ENCODE measurements at regions not wholly inside any gene's neighbourhood (a gene's known extent, or its start where the extent isn't known, plus 50 kb on each side); places are given as distances from the start of the nearest gene placed in this dataset.

DNA sequence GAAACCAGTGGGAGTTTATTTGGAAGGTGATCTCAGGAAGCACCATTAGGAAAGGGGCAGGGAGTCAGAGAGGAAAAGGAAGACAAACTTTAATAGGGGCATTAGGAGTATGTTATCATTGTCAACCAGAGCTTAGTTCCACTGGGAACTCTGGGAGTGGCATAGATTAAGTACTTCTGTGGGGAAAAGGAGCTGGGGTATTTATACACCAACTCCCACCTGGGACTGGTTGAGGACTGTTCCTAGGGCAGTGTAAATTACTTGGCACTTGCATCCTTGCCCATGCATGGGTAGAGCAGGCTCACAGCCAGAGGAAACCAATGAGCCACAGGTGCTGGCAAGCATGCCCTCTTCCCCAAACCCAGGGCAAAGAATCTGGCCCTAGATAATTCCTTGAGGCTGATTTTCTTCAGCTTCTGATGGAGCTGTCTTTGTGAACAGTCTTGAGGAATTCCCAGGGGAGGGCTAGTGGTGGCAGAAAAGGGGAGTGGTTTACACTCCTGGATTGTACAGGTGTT is 541.2 kb downstream of the MIAT start:
- no peak for ATAC-seq
- TF ChIP-seq ARNTL (CRISPR knock-in tag; IDR thresholded peaks at IDR 0.05; ENCODE audit: borderline replicate concordance, low read depth): no peak
- no peak for TF ChIP-seq ZNF8 (CRISPR knock-in tag; IDR thresholded peaks at IDR 0.05)
- TF ChIP-seq ZNF70 (CRISPR knock-in tag; IDR thresholded peaks at IDR 0.05): no peak
- TF ChIP-seq, protein P1, sequence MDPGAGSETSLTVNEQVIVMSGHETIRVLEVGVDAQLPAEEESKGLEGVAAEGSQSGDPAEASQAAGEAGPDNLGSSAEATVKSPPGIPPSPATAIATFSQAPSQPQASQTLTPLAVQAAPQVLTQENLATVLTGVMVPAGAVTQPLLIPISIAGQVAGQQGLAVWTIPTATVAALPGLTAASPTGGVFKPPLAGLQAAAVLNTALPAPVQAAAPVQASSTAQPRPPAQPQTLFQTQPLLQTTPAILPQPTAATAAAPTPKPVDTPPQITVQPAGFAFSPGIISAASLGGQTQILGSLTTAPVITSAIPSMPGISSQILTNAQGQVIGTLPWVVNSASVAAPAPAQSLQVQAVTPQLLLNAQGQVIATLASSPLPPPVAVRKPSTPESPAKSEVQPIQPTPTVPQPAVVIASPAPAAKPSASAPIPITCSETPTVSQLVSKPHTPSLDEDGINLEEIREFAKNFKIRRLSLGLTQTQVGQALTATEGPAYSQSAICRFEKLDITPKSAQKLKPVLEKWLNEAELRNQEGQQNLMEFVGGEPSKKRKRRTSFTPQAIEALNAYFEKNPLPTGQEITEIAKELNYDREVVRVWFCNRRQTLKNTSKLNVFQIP (CRISPR knock-in tag; IDR thresholded peaks at IDR 0.05; ENCODE audit: borderline replicate concordance, low read depth): no peak

DNA sequence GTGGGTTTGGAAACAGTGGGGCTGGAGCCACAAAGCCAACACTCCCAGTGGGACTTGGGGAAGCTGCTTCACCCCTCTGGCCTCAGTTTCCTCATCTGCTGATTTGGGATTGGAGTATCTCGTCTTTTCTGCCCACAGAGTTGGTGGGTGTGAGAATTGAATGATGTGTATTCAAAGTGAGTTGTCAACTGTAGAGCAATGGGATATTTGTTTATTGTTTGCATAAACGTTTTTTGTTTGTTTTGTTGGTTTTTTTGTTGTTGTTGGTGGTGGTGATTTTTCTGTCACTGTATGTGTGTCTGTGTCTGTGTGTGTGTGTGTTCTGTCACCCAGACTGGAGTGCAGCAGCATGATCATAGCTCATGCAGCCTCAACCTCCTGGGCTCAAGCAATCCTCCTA is 542.0 kb downstream of the MIAT start:
- no peak for ATAC-seq
- TF ChIP-seq ZNF70 (CRISPR knock-in tag; IDR thresholded peaks at IDR 0.05) (no peak), ZC3H10 (CRISPR knock-in tag; IDR thresholded peaks at IDR 0.05) (no peak), ESRRG (CRISPR knock-in tag; IDR thresholded peaks at IDR 0.05) (no peak), ISL1 (CRISPR knock-in tag; IDR thresholded peaks at IDR 0.05) (no peak), BACH2 (CRISPR knock-in tag; IDR thresholded peaks at IDR 0.05; ENCODE audit: borderline replicate concordance) (no peak), PPARA (CRISPR knock-in tag; IDR thresholded peaks at IDR 0.05; ENCODE audit: borderline replicate concordance) (no peak), ZFP3 (CRISPR knock-in tag; IDR thresholded peaks at IDR 0.05) (no peak), SNAI2 (CRISPR knock-in tag; IDR thresholded peaks at IDR 0.05) (no peak), OSR1 (CRISPR knock-in tag; IDR thresholded peaks at IDR 0.05) (no peak), TCF4 (CRISPR knock-in tag; IDR thresholded peaks at IDR 0.05; ENCODE audit: borderline replicate concordance) (no peak)
- TF ChIP-seq, protein P2, sequence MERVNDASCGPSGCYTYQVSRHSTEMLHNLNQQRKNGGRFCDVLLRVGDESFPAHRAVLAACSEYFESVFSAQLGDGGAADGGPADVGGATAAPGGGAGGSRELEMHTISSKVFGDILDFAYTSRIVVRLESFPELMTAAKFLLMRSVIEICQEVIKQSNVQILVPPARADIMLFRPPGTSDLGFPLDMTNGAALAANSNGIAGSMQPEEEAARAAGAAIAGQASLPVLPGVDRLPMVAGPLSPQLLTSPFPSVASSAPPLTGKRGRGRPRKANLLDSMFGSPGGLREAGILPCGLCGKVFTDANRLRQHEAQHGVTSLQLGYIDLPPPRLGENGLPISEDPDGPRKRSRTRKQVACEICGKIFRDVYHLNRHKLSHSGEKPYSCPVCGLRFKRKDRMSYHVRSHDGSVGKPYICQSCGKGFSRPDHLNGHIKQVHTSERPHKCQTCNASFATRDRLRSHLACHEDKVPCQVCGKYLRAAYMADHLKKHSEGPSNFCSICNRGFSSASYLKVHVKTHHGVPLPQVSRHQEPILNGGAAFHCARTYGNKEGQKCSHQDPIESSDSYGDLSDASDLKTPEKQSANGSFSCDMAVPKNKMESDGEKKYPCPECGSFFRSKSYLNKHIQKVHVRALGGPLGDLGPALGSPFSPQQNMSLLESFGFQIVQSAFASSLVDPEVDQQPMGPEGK (CRISPR knock-in tag; IDR thresholded peaks at IDR 0.05; ENCODE audit: borderline replicate concordance): no peak
- TF ChIP-seq, protein P3, sequence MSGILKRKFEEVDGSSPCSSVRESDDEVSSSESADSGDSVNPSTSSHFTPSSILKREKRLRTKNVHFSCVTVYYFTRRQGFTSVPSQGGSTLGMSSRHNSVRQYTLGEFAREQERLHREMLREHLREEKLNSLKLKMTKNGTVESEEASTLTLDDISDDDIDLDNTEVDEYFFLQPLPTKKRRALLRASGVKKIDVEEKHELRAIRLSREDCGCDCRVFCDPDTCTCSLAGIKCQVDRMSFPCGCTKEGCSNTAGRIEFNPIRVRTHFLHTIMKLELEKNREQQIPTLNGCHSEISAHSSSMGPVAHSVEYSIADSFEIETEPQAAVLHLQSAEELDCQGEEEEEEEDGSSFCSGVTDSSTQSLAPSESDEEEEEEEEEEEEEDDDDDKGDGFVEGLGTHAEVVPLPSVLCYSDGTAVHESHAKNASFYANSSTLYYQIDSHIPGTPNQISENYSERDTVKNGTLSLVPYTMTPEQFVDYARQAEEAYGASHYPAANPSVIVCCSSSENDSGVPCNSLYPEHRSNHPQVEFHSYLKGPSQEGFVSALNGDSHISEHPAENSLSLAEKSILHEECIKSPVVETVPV (CRISPR knock-in tag; IDR thresholded peaks at IDR 0.05): no peak

DNA sequence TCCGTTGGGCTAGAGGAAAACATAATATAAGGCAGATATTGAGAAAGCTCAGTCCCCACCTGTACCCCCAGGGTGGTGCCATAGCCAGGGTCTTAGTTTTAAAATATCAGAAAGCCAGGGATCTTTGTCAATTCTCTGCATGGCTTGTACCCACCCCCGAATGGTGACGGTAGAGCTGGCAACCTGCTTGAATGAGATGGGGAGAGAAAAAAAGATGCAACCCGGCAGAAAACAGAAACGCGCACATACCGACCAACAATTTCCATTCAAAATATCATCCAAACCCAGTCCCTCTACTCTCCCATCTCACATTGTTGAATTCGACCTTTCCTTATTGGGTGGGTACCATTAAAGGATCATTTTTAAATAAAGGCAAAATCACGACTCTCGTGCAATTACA is 543.9 kb downstream of the MIAT start:
- no peak for TF ChIP-seq ZFP3 (CRISPR knock-in tag; IDR thresholded peaks at IDR 0.05)
- TF ChIP-seq, protein P1 (CRISPR knock-in tag; IDR thresholded peaks at IDR 0.05; ENCODE audit: borderline replicate concordance, low read depth): no peak
- no peak for TF ChIP-seq BACH2 (CRISPR knock-in tag; IDR thresholded peaks at IDR 0.05; ENCODE audit: borderline replicate concordance)
- no peak for TF ChIP-seq ZFP30 (CRISPR knock-in tag; IDR thresholded peaks at IDR 0.05)
- no peak for TF ChIP-seq ARNTL (CRISPR knock-in tag; IDR thresholded peaks at IDR 0.05; ENCODE audit: borderline replicate concordance, low read depth)
- no peak for TF ChIP-seq SNAI2 (CRISPR knock-in tag; IDR thresholded peaks at IDR 0.05)
- TF ChIP-seq, protein P4, sequence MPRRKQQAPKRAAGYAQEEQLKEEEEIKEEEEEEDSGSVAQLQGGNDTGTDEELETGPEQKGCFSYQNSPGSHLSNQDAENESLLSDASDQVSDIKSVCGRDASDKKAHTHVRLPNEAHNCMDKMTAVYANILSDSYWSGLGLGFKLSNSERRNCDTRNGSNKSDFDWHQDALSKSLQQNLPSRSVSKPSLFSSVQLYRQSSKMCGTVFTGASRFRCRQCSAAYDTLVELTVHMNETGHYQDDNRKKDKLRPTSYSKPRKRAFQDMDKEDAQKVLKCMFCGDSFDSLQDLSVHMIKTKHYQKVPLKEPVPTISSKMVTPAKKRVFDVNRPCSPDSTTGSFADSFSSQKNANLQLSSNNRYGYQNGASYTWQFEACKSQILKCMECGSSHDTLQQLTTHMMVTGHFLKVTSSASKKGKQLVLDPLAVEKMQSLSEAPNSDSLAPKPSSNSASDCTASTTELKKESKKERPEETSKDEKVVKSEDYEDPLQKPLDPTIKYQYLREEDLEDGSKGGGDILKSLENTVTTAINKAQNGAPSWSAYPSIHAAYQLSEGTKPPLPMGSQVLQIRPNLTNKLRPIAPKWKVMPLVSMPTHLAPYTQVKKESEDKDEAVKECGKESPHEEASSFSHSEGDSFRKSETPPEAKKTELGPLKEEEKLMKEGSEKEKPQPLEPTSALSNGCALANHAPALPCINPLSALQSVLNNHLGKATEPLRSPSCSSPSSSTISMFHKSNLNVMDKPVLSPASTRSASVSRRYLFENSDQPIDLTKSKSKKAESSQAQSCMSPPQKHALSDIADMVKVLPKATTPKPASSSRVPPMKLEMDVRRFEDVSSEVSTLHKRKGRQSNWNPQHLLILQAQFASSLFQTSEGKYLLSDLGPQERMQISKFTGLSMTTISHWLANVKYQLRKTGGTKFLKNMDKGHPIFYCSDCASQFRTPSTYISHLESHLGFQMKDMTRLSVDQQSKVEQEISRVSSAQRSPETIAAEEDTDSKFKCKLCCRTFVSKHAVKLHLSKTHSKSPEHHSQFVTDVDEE (CRISPR knock-in tag; IDR thresholded peaks at IDR 0.05): no peak
- TF ChIP-seq, protein P5, sequence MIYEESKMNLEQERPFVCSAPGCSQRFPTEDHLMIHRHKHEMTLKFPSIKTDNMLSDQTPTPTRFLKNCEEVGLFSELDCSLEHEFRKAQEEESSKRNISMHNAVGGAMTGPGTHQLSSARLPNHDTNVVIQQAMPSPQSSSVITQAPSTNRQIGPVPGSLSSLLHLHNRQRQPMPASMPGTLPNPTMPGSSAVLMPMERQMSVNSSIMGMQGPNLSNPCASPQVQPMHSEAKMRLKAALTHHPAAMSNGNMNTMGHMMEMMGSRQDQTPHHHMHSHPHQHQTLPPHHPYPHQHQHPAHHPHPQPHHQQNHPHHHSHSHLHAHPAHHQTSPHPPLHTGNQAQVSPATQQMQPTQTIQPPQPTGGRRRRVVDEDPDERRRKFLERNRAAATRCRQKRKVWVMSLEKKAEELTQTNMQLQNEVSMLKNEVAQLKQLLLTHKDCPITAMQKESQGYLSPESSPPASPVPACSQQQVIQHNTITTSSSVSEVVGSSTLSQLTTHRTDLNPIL (CRISPR knock-in tag; IDR thresholded peaks at IDR 0.05; ENCODE audit: low read depth): no peak
- TF ChIP-seq ZNF8 (CRISPR knock-in tag; IDR thresholded peaks at IDR 0.05): no peak
- no peak for TF ChIP-seq ESRRG (CRISPR knock-in tag; IDR thresholded peaks at IDR 0.05)
- no peak for TF ChIP-seq TCF4 (CRISPR knock-in tag; IDR thresholded peaks at IDR 0.05; ENCODE audit: borderline replicate concordance)
- no peak for TF ChIP-seq ZNF565 (CRISPR knock-in tag; conservative IDR thresholded peaks at IDR 0.05; ENCODE audit: low read depth)
- no peak for TF ChIP-seq PPARA (CRISPR knock-in tag; IDR thresholded peaks at IDR 0.05; ENCODE audit: borderline replicate concordance)
- no peak for TF ChIP-seq CSDC2 (CRISPR knock-in tag; IDR thresholded peaks at IDR 0.05)
- no peak for TF ChIP-seq ZNF70 (CRISPR knock-in tag; IDR thresholded peaks at IDR 0.05)
- TF ChIP-seq, protein P3 (CRISPR knock-in tag; IDR thresholded peaks at IDR 0.05): no peak
- no peak for ATAC-seq
